Retinal pigment epithelial cell (primary cell): ENCODE measurements at regions not wholly inside any gene's neighbourhood (a gene's known extent, or its start where the extent isn't known, plus 50 kb on each side); places are given as distances from the start of the nearest gene placed in this dataset.

Experiments
- DNase-seq: peaks from one replicate; pipeline ENCODE4 v3.0.0-alpha.2; 2010; ENCODE audit warnings: low read depth
- H3K4me3 ChIP-seq: 2 replicates; pipeline ENCODE4 v1.5.1; 2011; ENCODE audit warnings: mild to moderate bottlenecking, low read length, control low read depth, moderate library complexity
- CTCF ChIP-seq: conservative IDR thresholded peaks from 2 replicates; pipeline ENCODE4 v1.5.1; 2011; ENCODE audit warnings: low read depth, low read length, control low read depth, inconsistent platforms

- no peak overlapping the region for H3K4me3 ChIP-seq
- TF ChIP-seq CTCF: no peak
- DNase-seq: peak; percentile 69
Measured at GRCh38 chr13:72141855-72142519, 275.0 kb upstream of the DACH1 start.

GRCh38 chr13:72139192-72139591, 272.2 kb upstream of the DACH1 start:
- no peak overlapping the region for H3K4me3 ChIP-seq
- no peak for TF ChIP-seq CTCF
- no peak for DNase-seq

DNA sequence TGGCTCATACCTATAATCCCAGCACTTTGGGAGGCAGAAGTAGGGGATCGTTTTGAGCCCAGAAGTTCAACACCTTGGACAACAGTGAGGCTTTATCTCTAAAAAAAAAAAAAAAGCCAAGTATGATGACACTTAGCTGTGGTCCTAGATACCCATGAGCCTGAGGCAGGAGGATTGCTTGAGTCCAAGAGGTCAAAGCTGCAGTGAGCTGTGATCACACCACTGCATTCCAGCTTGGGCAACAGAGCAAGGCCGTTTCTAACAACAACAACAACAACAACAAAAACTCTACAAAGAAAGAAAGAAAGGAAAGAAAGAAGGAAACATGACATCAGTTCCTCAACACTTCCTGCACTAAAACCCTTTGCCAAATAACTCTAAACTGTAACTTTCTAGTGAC, 265.1 kb upstream of the DACH1 start:
- DNase-seq: no peak
- no peak for TF ChIP-seq CTCF
- no peak overlapping the region for H3K4me3 ChIP-seq

GRCh38 chr13:72129117-72129516, 262.1 kb upstream of the DACH1 start:
- no peak for DNase-seq
- H3K4me3 ChIP-seq: no peak overlapping the region
- TF ChIP-seq CTCF: no peak

GRCh38 chr13:72127031-72127430, 260.0 kb upstream of the DACH1 start:
- TF ChIP-seq CTCF: no peak
- DNase-seq: no peak
- H3K4me3 ChIP-seq: no peak overlapping the region

DNA sequence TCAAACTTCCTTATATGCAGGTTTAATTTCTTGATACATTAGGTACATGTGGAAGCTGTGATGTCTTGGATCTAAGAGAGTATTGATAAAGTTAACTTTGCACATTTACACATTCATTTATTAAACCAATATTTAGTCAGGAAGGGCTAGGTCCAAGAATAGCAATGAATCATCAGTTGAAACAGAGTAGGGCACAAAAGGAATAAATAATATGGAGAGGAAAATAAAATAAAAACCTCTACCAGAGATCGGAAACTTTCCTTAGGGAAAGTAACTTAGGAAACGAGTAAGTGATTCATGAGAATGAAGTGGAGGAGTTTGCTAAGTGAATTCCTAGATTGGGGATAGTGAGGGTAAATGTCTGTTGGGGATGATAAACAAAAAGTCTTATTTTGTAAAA, 259.4 kb upstream of the DACH1 start:
- no peak for TF ChIP-seq CTCF
- H3K4me3 ChIP-seq: no peak overlapping the region
- no peak for DNase-seq

DNA sequence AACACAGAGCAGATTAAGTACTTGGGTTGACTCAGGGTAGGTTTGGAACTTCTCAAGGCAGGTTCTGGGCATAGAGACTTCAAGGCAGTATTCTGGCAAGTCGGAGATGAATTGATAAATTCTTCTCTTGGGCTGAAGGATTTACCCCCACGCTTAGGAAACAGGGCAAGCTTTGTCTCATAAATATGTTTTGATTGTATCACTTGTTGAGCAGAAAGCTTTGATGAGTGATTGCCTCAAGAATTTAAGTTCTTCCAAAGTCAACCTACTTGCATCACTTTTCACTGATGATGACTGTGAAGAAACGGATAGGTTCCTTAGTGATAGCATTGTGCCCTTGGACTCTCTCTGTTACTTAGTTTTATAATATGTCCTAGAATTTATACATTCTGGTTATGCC, 258.6 kb upstream of the DACH1 start:
- TF ChIP-seq CTCF: no peak
- H3K4me3 ChIP-seq: no peak overlapping the region
- no peak for DNase-seq
